T-cell (primary cell): ENCODE measurements at regions not wholly inside any gene's neighbourhood (a gene's known extent, or its start where the extent isn't known, plus 50 kb on each side); places are given as distances from the start of the nearest gene placed in this dataset.

Experiments
- ATAC-seq, 4 experiments: fragments of 200-7000 bp in 3 of 4; fragments of 150-1000 bp in 1 of 4; cut with Tn5 transposase; replicated peaks in 1 of 4; 1 replicate in 3 of 4; 2 replicates in 1 of 4; pipeline ENCODE4 v1.10.0; 2021; ENCODE audit warnings: moderate library complexity in 3 of 4, mild to moderate bottlenecking in 2 of 4, moderate number of reproducible peaks in 1 of 4
- CTCF ChIA-PET, 2 donors: fragments of 300-600 bp; sonication (Branson Sonifier 250); formaldehyde crosslinking; loops; one replicate each; lab custom pipeline; 2022; ENCODE audit warnings: antibody characterized with exemption in 2 of 2; lab: Charles Lee
- POLR2A ChIA-PET, 2 donors: fragments of 300-600 bp; sonication (Branson Sonifier 250); formaldehyde crosslinking; loops; one replicate each; lab custom pipeline; 2022; ENCODE audit warnings: antibody characterized with exemption in 2 of 2; lab: Charles Lee
- DNase-seq, 35 experiments: peaks; one replicate each; pipeline versions ENCODE4 v3.0.0 to v3.0.0-alpha.2; 2013 to 2023
- H3K27ac ChIP-seq: one replicate; pipeline ENCODE4 v1.5.1; 2013; ENCODE audit warnings: low read length
- H3K27me3 ChIP-seq, 2 experiments: replicated peaks in 1 of 2; 1 replicate in 1 of 2; 2 replicates in 1 of 2; pipeline versions ENCODE4 v1.6.1 to v1.7.0; 2013; ENCODE audit warnings: low read length in 1 of 2, mixed read lengths in 1 of 2; ENCODE audit not compliant: control insufficient read depth in 2 of 2, insufficient read depth in 2 of 2; ENCODE audit errors: extremely low read depth in 1 of 2
- H3K36me3 ChIP-seq, 2 donors: 1 replicate in 1 of 2; 2 replicates in 1 of 2; pipeline versions ENCODE4 v1.6.1 to v1.7.0; 2013; ENCODE audit warnings: low read length in 1 of 2; ENCODE audit not compliant: control insufficient read depth in 2 of 2, insufficient read depth in 1 of 2; ENCODE audit errors: extremely low read depth in 1 of 2
- H3K4me1 ChIP-seq, 2 experiments: 1 replicate in 1 of 2; 2 replicates in 1 of 2; pipeline versions ENCODE4 v1.6.1 to v1.7.0; 2013; ENCODE audit warnings: low read length in 2 of 2, mixed read lengths in 1 of 2; ENCODE audit not compliant: insufficient read depth in 2 of 2, control insufficient read depth in 1 of 2; ENCODE audit errors: extremely low read depth in 1 of 2
- H3K4me3 ChIP-seq, 2 donors: 1 replicate in 1 of 2; 2 replicates in 1 of 2; pipeline versions ENCODE4 v1.5.1 to v1.7.0; 2013; ENCODE audit warnings: mild to moderate bottlenecking in 2 of 2, low read length in 1 of 2, moderate library complexity in 1 of 2; ENCODE audit not compliant: control insufficient read depth in 1 of 2; ENCODE audit errors: extremely low read depth in 1 of 2
- H3K9me3 ChIP-seq: 2 replicates; pipeline ENCODE4 v1.7.0; 2013
- H3K27ac Mint-ChIP-seq, 2 donors: one replicate each; pipeline ENCODE4 v1.8.0; 2020 to 2021; ENCODE audit warnings: mild to moderate bottlenecking in 2 of 2, mixed read lengths in 2 of 2
- H3K27me3 Mint-ChIP-seq, 2 donors: one replicate each; pipeline ENCODE4 v1.8.0; 2021 to 2022; ENCODE audit warnings: mixed read lengths in 2 of 2
- H3K36me3 Mint-ChIP-seq: one replicate; pipeline ENCODE4 v1.8.0; 2021; ENCODE audit warnings: mixed read lengths
- H3K4me1 Mint-ChIP-seq, 3 donors: one replicate each; pipeline ENCODE4 v1.8.0; 2020 to 2022; ENCODE audit warnings: mixed read lengths in 3 of 3, mild to moderate bottlenecking in 1 of 3
- H3K4me3 Mint-ChIP-seq, 3 donors: one replicate each; pipeline ENCODE4 v1.8.0; 2020 to 2022; ENCODE audit warnings: mild to moderate bottlenecking in 3 of 3, mixed read lengths in 3 of 3, moderate library complexity in 3 of 3
- H3K9me3 Mint-ChIP-seq, 3 donors: one replicate each; pipeline ENCODE4 v1.8.0; 2020 to 2022; ENCODE audit warnings: mixed read lengths in 3 of 3
- WGBS: methylation state at CpG from one replicate; pipeline ENCODE4 v1.1.5; 2013; ENCODE audit warnings: missing lambda C conversion rate; ENCODE audit not compliant: insufficient coverage; 5-methylcytosine and 5-hydroxymethylcytosine counted together

GRCh38 chrX:39703307-39703706 lies 394.5 kb downstream of the BCOR start:
- Histone ChIP-seq H3K27ac (no peak overlapping the region), H3K4me3 (no peak overlapping the region), H3K36me3 (no peaks in the 10 kb centered on the region), H3K27me3 (no peaks in the 10 kb centered on the region), H3K4me1 (no peaks in the 10 kb centered on the region), H3K9me3 (no peaks in the 10 kb centered on the region)
- CTCF ChIA-PET: interaction anchor here in 1 of 2 donors (0.5 kb wide), 1 partner anchor 584 kb away, joined by 6 read pairs; no protein-coding TSS in a partner anchor
- WGBS: 80% methylated on average over 1 of the region's 3 CpGs
- no peaks in the 10 kb centered on the region for H3K4me1 Mint-ChIP-seq
- H3K4me3 Mint-ChIP-seq: no peak overlapping the region
- H3K9me3 Mint-ChIP-seq: no peaks in the 10 kb centered on the region
- H3K36me3 Mint-ChIP-seq: no peaks in the 10 kb centered on the region
- H3K27ac Mint-ChIP-seq: no peak overlapping the region
- DNase-seq: no peak
- ATAC-seq: no peak
- POLR2A ChIA-PET: no interaction called here
- peaks cover 0 to 8% of the 10 kb centered on the region in 2 donors for H3K27me3 Mint-ChIP-seq

- no peak for ATAC-seq
- H3K27me3 Mint-ChIP-seq: peaks cover 0 to 11% of the 10 kb centered on the region in 2 donors
These were observed 393.2 kb downstream of the BCOR start for GRCh38 chrX:39704590-39704989.

GRCh38 chrX:39705290-39705689 lies 392.5 kb downstream of the BCOR start:
- no peak overlapping the region for H3K27ac Mint-ChIP-seq

More at GRCh38 chrX:39704590-39704989, 393.2 kb downstream of the BCOR start:
- WGBS: no CpG with 5 or more reads among the region's 5 CpGs
- Mint-ChIP-seq H3K4me3 (no peak overlapping the region), H3K9me3 (peaks cover 0 to 3% (median 0%) of the 10 kb centered on the region in 3 donors), H3K27ac (no peak overlapping the region), H3K36me3 (no peaks in the 10 kb centered on the region), H3K4me1 (no peaks in the 10 kb centered on the region)
- ChIA-PET CTCF (no interaction called here), POLR2A (no interaction called here)
- no peak for DNase-seq
- H3K27ac ChIP-seq: no peak overlapping the region
- no peaks in the 10 kb centered on the region for H3K36me3 ChIP-seq
- H3K27me3 ChIP-seq: no peaks in the 10 kb centered on the region
- no peak overlapping the region for H3K4me3 ChIP-seq
- H3K4me1 ChIP-seq: no peaks in the 10 kb centered on the region
- no peaks in the 10 kb centered on the region for H3K9me3 ChIP-seq

GRCh38 chrX:39709364-39709763 lies 388.4 kb downstream of the BCOR start:
- POLR2A ChIA-PET: no interaction called here
- Histone ChIP-seq H3K36me3 (no peaks in the 10 kb centered on the region), H3K27me3 (no peaks in the 10 kb centered on the region), H3K4me1 (no peaks in the 10 kb centered on the region), H3K27ac (no peak overlapping the region), H3K4me3 (no peak overlapping the region), H3K9me3 (no peaks in the 10 kb centered on the region)
- CTCF ChIA-PET: no interaction called here
- Mint-ChIP-seq H3K9me3 (peaks cover 0 to 3% (median 0%) of the 10 kb centered on the region in 3 donors), H3K27me3 (peaks cover 0 to 6% of the 10 kb centered on the region in 2 donors), H3K4me1 (no peaks in the 10 kb centered on the region), H3K27ac (no peak overlapping the region), H3K4me3 (no peak overlapping the region), H3K36me3 (no peaks in the 10 kb centered on the region)
- no CpG with 5 or more reads among the region's 1 CpG for WGBS
- ATAC-seq (no peak), DNase-seq (no peak)

More at GRCh38 chrX:39705290-39705689, 392.5 kb downstream of the BCOR start:
- peaks cover 0 to 10% of the 10 kb centered on the region in 2 donors for H3K27me3 Mint-ChIP-seq
- H3K4me3 Mint-ChIP-seq: no peak overlapping the region
- Histone ChIP-seq H3K27me3 (no peaks in the 10 kb centered on the region), H3K27ac (no peak overlapping the region), H3K36me3 (no peaks in the 10 kb centered on the region), H3K4me1 (no peaks in the 10 kb centered on the region), H3K4me3 (no peak overlapping the region), H3K9me3 (no peaks in the 10 kb centered on the region)
- DNase-seq (no peak), ATAC-seq (no peak)
- POLR2A ChIA-PET: no interaction called here
- peaks cover 0 to 3% (median 0%) of the 10 kb centered on the region in 3 donors for H3K9me3 Mint-ChIP-seq
- H3K36me3 Mint-ChIP-seq: no peaks in the 10 kb centered on the region
- CTCF ChIA-PET: interaction anchor here in 1 of 2 donors (0.7 kb wide), 1 partner anchor 92 kb away, joined by 3 read pairs; no protein-coding TSS in a partner anchor
- no peaks in the 10 kb centered on the region for H3K4me1 Mint-ChIP-seq
- no CpG with 5 or more reads among the region's 2 CpGs for WGBS

- no peaks in the 10 kb centered on the region for H3K27me3 ChIP-seq
- no CpG with 5 or more reads among the region's 2 CpGs for WGBS
These were observed 387.9 kb downstream of the BCOR start for GRCh38 chrX:39709812-39710211.

GRCh38 chrX:39710776-39711175 lies 387.0 kb downstream of the BCOR start:
- H3K9me3 ChIP-seq: no peaks in the 10 kb centered on the region
- Mint-ChIP-seq H3K4me3 (no peak overlapping the region), H3K9me3 (peaks cover 0 to 3% (median 0%) of the 10 kb centered on the region in 3 donors), H3K27me3 (peaks cover 0 to 11% of the 10 kb centered on the region in 2 donors), H3K4me1 (no peaks in the 10 kb centered on the region), H3K27ac (no peak overlapping the region), H3K36me3 (no peaks in the 10 kb centered on the region)
- no peaks in the 10 kb centered on the region for H3K27me3 ChIP-seq
- no peaks in the 10 kb centered on the region for H3K36me3 ChIP-seq
- WGBS: no CpG with 5 or more reads among the region's 1 CpG
- ChIA-PET CTCF (no interaction called here), POLR2A (no interaction called here)
- no peak overlapping the region for H3K4me3 ChIP-seq
- no peak for DNase-seq
- no peaks in the 10 kb centered on the region for H3K4me1 ChIP-seq
- no peak overlapping the region for H3K27ac ChIP-seq
- no peak for ATAC-seq

More at GRCh38 chrX:39709812-39710211, 387.9 kb downstream of the BCOR start:
- no peaks in the 10 kb centered on the region for H3K36me3 ChIP-seq
- no peak overlapping the region for H3K27ac Mint-ChIP-seq
- H3K27ac ChIP-seq: no peak overlapping the region
- H3K27me3 Mint-ChIP-seq: peaks cover 0 to 11% of the 10 kb centered on the region in 2 donors
- POLR2A ChIA-PET: no interaction called here
- no peaks in the 10 kb centered on the region for H3K4me1 Mint-ChIP-seq
- no peaks in the 10 kb centered on the region for H3K4me1 ChIP-seq
- no peak overlapping the region for H3K4me3 ChIP-seq
- CTCF ChIA-PET: no interaction called here
- H3K9me3 Mint-ChIP-seq: peaks cover 0 to 3% (median 0%) of the 10 kb centered on the region in 3 donors
- ATAC-seq (no peak), DNase-seq (no peak)
- H3K4me3 Mint-ChIP-seq: no peak overlapping the region
- H3K9me3 ChIP-seq: no peaks in the 10 kb centered on the region
- H3K36me3 Mint-ChIP-seq: no peaks in the 10 kb centered on the region

GRCh38 chrX:39714471-39714870 lies 383.3 kb downstream of the BCOR start:
- no peaks in the 10 kb centered on the region for H3K4me1 ChIP-seq
- ChIA-PET POLR2A (no interaction called here), CTCF (no interaction called here)
- Mint-ChIP-seq H3K27me3 (peaks cover 0 to 8% of the 10 kb centered on the region in 2 donors), H3K4me3 (no peak overlapping the region), H3K4me1 (no peaks in the 10 kb centered on the region), H3K27ac (no peak overlapping the region), H3K9me3 (no peaks in the 10 kb centered on the region), H3K36me3 (no peaks in the 10 kb centered on the region)
- ATAC-seq (no peak), DNase-seq (no peak)
- H3K36me3 ChIP-seq: no peaks in the 10 kb centered on the region
- H3K4me3 ChIP-seq: no peak overlapping the region
- H3K27ac ChIP-seq: no peak overlapping the region
- no peaks in the 10 kb centered on the region for H3K9me3 ChIP-seq
- H3K27me3 ChIP-seq: no peaks in the 10 kb centered on the region
- 100% methylated on average over 1 of the region's 6 CpGs for WGBS
